Skin epidermis (tissue), 12 donors: ENCODE measurements at regions not wholly inside any gene's neighbourhood (a gene's known extent, or its start where the extent isn't known, plus 50 kb on each side); places are given as distances from the start of the nearest gene placed in this dataset.

Experiments used
- H3K27ac ChIP-seq, 21 experiments: fragments of 200-600 bp; sonication (generic) in 11 of 21; one replicate each; pipeline ENCODE4 v1.5.0; 2020; ENCODE audit warnings: mild to moderate bottlenecking in 3 of 21, inconsistent platforms in 2 of 21, moderate library complexity in 2 of 21
- H3K4me3 ChIP-seq, 7 experiments: fragments of 200-600 bp; sonication (generic) in 2 of 7; one replicate each; pipeline ENCODE4 v1.5.0; 2020; ENCODE audit warnings: inconsistent platforms in 2 of 7, mild to moderate bottlenecking in 2 of 7, moderate library complexity in 1 of 7

- Histone ChIP-seq H3K27ac (no peak overlapping the region), H3K4me3 (no peak overlapping the region)
Observed at GRCh38 chr4:138330531-138330930, 88.4 kb upstream of the SLC7A11 start.

GRCh38 chr4:138329506-138330070 is 87.4 kb upstream of the SLC7A11 start:
- H3K4me3 ChIP-seq = no peak overlapping the region
- H3K27ac ChIP-seq = no peak overlapping the region

DNA sequence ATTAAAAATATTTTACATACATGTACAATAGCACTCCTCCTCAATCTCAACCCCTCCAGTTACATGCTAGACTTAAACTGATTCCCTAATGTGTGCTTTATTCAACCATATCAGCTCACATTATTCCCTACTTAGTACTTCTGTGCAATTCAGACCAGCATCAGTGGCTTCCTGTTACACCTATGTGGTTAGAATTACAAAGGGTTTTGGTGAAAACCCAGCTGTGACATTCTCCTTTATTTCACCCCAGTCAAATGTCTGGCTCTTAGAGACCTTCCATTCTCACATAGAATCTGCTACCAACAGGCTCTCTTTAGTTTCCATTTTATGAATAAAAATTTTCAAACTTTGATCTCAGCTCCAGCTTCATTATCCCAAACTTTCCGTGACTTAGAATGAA is 85.2 kb upstream of the SLC7A11 start:
- no peak overlapping the region for H3K27ac ChIP-seq
- H3K4me3 ChIP-seq = no peak overlapping the region

DNA sequence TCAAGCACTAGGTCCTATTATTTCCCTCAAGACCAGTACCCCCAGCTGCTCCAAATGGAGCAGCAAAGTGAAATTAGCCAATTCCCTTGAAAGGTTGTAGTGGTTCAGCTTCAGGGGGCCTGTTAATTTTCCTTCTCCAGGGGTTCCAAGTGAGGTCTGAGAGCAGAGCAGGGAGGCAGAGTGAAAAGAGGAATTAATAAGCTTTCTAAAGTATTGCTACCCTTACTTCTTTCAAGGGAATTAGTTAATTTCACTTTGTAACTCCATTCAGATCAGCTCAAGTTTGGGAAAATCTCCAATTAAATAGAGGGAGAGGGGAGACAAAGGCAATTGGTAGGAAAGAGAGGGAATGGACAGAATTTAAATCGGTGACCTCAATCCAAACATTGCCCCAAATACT is 78.7 kb upstream of the SLC7A11 start:
- Histone ChIP-seq H3K27ac (no peak overlapping the region), H3K4me3 (no peak overlapping the region)

DNA sequence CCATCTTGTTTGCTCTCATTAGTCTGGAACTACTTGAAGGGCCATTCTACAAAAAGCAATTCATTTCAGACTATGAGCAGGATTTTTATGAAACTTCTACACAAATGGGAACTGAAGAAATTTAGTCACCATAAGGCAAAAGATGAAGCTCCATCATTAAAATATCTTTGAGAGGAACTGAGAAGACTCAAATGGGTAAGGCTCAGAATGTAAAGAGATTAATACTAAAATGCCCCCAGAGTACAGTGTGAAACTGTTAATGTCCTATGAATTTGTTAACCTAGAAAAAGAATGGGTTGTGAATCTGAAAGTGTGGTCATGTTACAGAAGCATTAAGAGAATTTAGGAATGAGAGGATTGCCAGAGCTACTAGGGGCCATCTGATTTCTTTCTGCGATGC is 77.9 kb upstream of the SLC7A11 start:
- Histone ChIP-seq H3K4me3 (no peak overlapping the region), H3K27ac (no peak overlapping the region)

GRCh38 chr4:138317175-138317748 is 75.1 kb upstream of the SLC7A11 start:
- no peak overlapping the region for H3K4me3 ChIP-seq
- no peak overlapping the region for H3K27ac ChIP-seq

DNA sequence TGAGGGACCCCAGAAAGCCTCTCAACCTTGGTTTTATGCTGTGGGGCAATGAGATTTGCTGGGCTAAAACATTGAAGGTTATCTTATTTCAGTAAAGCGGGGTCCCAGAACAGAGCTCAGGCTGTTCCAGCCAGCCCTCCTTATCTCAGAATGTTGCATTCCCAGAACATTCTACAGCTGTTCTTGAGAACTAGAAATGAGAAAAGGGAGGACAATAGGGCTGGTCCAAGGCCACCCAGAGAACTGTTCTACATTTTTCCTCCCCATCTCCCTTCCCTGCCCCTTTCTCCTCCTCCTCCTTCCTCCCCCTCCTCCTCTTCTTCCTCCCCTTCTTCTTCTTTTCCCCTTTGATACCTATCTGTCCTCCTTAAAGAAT is 70.4 kb upstream of the SLC7A11 start:
- H3K27ac ChIP-seq = no peak overlapping the region
- H3K4me3 ChIP-seq = no peak overlapping the region

GRCh38 chr4:138311771-138312535 is 69.8 kb upstream of the SLC7A11 start:
- Histone ChIP-seq H3K4me3 (no peak overlapping the region), H3K27ac (no peak overlapping the region)

GRCh38 chr4:138310991-138311390 is 68.8 kb upstream of the SLC7A11 start:
- no peak overlapping the region for H3K27ac ChIP-seq
- no peak overlapping the region for H3K4me3 ChIP-seq

DNA sequence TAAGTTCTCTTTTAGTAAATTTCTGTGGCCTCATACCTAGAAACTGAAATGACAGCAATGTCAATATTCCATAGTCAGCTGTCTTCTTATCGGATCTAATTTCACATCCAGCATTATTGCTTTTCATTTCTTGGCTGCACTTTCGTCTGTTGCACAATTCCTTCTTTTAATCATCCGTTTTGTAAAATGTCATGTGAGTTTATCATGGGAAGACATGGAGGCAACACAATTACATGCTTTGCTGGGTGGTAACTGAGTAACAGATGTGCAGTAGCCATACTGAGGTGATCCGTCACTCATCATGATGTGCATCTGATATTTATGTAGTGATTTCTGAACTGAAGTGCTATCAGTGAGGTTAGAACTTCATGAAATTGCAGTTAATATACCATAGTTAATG is 68.3 kb upstream of the SLC7A11 start:
- Histone ChIP-seq H3K4me3 (no peak overlapping the region), H3K27ac (no peak overlapping the region)

GRCh38 chr4:138308356-138308755 is 66.2 kb upstream of the SLC7A11 start:
- Histone ChIP-seq H3K27ac (no peak overlapping the region), H3K4me3 (no peak overlapping the region)

DNA sequence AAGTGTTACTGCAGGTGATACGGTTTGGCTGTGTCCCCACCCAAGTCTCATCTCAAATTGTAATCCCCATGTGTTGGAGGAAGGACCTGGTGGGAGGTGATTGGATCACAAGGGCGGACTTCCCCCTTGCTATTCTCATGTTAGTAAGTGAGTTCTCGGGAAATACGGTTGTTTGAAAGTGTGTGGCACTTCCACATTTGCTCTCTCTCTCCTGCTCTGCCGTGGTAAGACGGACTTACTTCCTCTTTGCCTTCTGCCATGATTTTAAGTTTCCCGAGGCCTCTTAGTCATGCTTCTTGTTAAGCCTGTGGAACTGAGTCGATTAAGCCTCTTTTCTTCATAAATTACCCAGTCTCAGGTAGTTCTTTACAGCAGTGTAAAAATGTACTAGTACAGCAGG is 65.2 kb upstream of the SLC7A11 start:
- no peak overlapping the region for H3K4me3 ChIP-seq
- no peak overlapping the region for H3K27ac ChIP-seq

GRCh38 chr4:138305050-138305449 is 62.9 kb upstream of the SLC7A11 start:
- no peak overlapping the region for H3K4me3 ChIP-seq
- H3K27ac ChIP-seq = no peak overlapping the region

DNA sequence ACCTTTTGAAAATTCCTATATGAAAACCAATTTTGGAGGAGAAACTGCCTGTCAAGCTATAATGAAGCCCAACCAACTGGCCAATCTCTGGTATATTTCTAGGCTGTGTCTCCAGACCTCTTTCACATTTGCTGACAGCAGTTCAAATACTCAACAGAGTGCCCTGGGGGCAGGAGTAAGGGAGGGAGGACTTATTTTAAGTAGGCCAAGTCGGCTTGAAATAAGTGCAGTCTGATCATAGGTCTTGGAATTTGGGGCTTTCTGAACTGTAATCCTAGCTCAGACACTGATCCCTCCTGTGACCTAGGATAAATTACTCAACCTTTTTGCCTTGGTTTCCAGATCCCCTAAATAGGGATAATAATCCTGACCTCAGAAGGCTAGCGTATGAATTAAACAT is 59.4 kb upstream of the SLC7A11 start:
- Histone ChIP-seq H3K27ac (no peak overlapping the region), H3K4me3 (no peak overlapping the region)

GRCh38 chr4:138300616-138301015 is 58.5 kb upstream of the SLC7A11 start:
- Histone ChIP-seq H3K27ac (no peak overlapping the region), H3K4me3 (no peak overlapping the region)

DNA sequence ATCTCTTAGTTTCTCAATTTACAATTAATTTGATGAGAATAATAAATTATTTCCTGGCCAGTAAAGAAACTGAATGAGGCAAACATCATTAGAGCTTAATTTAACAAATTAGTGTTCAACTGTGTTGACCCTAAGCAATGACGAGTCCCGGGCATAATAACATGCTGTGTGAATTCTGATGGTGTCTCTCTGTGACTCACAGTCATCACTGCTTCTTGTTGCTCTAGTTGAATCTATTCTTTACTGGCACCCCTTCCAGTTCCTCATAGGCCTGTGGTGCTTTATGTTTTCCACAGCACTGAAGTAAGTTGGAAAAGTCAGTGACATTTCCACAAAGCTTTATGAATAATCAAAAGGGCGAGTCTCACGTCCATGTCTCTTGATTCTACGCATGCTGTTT is 57.7 kb upstream of the SLC7A11 start:
- Histone ChIP-seq H3K27ac (no peak overlapping the region), H3K4me3 (no peak overlapping the region)

DNA sequence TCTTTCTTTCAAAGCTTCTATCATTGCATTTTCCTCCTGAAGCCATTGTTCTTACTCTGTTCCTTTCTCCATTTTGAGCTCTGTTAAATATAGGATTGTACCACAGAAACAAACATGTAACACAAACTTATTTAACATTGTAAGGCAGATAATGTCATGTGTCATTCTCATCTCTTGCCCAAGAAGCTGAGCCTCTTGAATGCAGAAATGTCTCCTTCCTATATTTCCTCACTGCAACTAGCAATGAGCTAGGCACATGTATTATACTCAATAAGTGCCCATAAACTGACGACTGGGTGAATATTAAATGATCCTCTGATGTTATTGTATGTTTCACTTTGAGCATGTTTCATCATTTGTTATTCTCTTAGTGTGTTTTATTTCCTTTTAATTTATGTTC is 56.7 kb upstream of the SLC7A11 start:
- no peak overlapping the region for H3K4me3 ChIP-seq
- H3K27ac ChIP-seq = no peak overlapping the region

- Histone ChIP-seq H3K4me3 (no peak overlapping the region), H3K27ac (no peak overlapping the region)
Observed at GRCh38 chr4:138298431-138298830, 56.3 kb upstream of the SLC7A11 start.

DNA sequence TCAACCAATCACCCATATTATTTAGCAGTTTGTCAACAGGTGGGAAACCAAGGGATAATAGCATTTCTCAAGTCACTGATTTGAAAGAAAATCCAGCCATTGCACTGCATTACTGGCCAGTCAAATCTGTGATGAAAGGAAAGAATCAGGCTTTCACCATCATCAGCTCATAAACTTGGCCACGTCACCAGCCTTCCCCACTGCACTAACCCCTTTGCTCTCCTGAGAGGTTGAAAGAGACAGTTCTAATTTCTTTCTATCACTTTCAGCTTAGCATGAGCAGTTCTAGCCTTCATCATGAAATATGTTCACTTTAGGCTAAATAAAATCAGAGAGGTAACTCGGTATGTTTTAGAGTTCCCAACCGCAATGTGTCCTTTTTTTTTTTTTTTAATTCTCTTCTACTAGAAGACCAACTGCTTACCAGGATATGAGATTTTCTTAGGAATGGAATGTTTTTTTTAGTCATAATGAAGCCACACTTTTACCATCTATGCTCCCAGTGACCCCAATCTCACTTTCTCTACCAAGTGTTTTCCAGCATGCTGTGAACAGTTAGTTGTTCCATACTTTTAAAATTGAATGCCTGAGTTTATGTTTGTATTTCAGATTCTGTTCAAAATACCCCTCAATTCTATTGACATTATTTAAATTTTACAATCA is 55.7 kb upstream of the SLC7A11 start:
- H3K27ac ChIP-seq = no peak overlapping the region
- H3K4me3 ChIP-seq = no peak overlapping the region

- no peak overlapping the region for H3K27ac ChIP-seq
- no peak overlapping the region for H3K4me3 ChIP-seq
Observed at GRCh38 chr4:138292321-138292720, 50.2 kb upstream of the SLC7A11 start.
